ENCODE measurements at regions not wholly inside any gene's neighbourhood (a gene's known extent, or its start where the extent isn't known, plus 50 kb on each side); places are given as distances from the start of the nearest gene placed in this dataset.

DNA sequence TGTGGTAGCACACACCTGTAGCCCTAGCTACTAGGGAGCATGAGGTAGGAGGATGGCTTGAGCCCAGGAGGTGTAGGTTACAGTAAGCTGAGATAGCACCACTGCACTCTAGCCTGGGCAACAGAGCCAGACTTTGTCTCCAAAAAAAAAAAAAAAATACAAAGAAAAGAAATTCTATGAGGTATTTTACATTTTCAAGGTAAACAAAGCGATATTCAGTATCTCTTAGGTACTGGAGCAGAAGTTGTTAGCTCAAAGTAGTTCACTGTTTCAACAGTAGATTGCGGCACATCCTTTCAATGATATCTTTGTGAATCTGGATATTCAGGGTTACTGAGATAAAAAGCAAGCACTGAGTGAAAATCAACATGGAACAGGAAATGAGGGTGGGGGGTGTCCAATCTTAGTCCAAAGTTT lies 318.5 kb downstream of the ZNF621 start:
- H3K36me3 Mint-ChIP-seq (ENCODE audit: insufficient read depth, unreplicated experiment), result no peaks in the 10 kb centered on the region
- no TSS peak for BruUV-seq (replicated peaks)
- no peak overlapping the region for H3K27ac Mint-ChIP-seq (ENCODE audit: unreplicated experiment)
- no peaks in the 10 kb centered on the region for H3K4me1 Mint-ChIP-seq (ENCODE audit: low read depth, unreplicated experiment)
- intact Hi-C loops (cut with micrococcal nuclease; ENCODE audit: unreplicated experiment), result no loop called here
- TF ChIP-seq CTCF (IDR thresholded peaks at IDR 0.05; ENCODE audit: unreplicated experiment), result no peak
- H3K4me3 Mint-ChIP-seq (ENCODE audit: low read depth, unreplicated experiment), result no peak overlapping the region
- DNase-seq, result no peak
- CTCF ChIA-PET, result no interaction called here
- no peaks in the 10 kb centered on the region for H3K9me3 Mint-ChIP-seq (ENCODE audit: low read depth, unreplicated experiment)
- H3K27me3 Mint-ChIP-seq (ENCODE audit: unreplicated experiment), result no peaks in the 10 kb centered on the region

GRCh38 chr3:40843851-40844548 lies 319.2 kb downstream of the ZNF621 start:
- Mint-ChIP-seq H3K27ac (ENCODE audit: unreplicated experiment) (no peak overlapping the region), H3K4me3 (ENCODE audit: low read depth, unreplicated experiment) (no peak overlapping the region), H3K4me1 (ENCODE audit: low read depth, unreplicated experiment) (no peaks in the 10 kb centered on the region), H3K9me3 (ENCODE audit: low read depth, unreplicated experiment) (no peaks in the 10 kb centered on the region), H3K36me3 (ENCODE audit: insufficient read depth, unreplicated experiment) (no peaks in the 10 kb centered on the region), H3K27me3 (ENCODE audit: unreplicated experiment) (no peaks in the 10 kb centered on the region)
- DNase-seq, result peak; percentile 4
- intact Hi-C loops (cut with micrococcal nuclease; ENCODE audit: unreplicated experiment), result no loop called here
- CTCF ChIA-PET, result no interaction called here
- no TSS peak for BruUV-seq (replicated peaks)
- no peak for TF ChIP-seq CTCF (IDR thresholded peaks at IDR 0.05; ENCODE audit: unreplicated experiment)

DNA sequence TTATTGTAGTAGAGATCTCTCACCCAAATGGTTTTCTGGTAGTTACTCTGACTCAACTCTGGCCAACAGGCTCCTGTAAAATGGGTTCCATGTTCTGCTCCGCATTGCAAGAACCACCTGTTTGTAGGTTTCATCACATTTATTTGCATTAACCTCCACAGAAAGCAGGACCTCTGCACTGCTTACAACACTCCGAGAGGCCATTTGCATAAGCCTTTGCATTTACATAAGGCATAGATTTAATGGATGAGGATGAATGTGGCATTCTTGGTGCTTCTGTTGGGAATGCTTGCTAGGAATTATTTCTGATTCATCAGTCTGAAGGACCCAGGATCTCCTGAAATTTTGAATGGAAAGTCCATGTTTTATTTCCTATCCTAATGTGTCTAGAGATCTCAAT lies 320.1 kb downstream of the ZNF621 start:
- CTCF ChIA-PET, result no interaction called here
- Mint-ChIP-seq H3K9me3 (ENCODE audit: low read depth, unreplicated experiment) (no peaks in the 10 kb centered on the region), H3K36me3 (ENCODE audit: insufficient read depth, unreplicated experiment) (no peaks in the 10 kb centered on the region), H3K4me1 (ENCODE audit: low read depth, unreplicated experiment) (no peaks in the 10 kb centered on the region), H3K4me3 (ENCODE audit: low read depth, unreplicated experiment) (no peak overlapping the region), H3K27ac (ENCODE audit: unreplicated experiment) (no peak overlapping the region), H3K27me3 (ENCODE audit: unreplicated experiment) (no peaks in the 10 kb centered on the region)
- TF ChIP-seq CTCF (IDR thresholded peaks at IDR 0.05; ENCODE audit: unreplicated experiment), result no peak
- BruUV-seq (replicated peaks), result no TSS peak
- no peak for DNase-seq
- intact Hi-C loops (cut with micrococcal nuclease; ENCODE audit: unreplicated experiment), result no loop called here

DNA sequence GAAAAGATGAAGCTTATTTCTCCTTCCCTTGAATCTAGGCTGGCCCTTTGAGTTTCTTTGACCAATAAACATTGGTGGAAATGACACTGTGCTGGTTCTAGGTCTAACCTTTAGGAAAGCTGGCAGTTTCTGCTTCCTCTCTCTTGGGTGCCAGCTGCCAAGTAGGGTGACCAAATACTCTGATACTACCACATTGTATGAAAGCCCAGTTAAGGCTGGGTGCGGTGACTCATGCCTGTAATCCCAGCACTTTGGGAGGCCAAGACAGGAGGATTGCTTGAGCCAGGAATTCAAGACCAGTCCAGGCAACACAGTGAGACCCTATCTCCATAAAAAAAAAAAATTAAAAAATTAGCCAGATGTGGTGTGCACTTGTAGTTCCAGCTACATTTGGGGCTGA lies 320.7 kb downstream of the ZNF621 start:
- Mint-ChIP-seq H3K36me3 (ENCODE audit: insufficient read depth, unreplicated experiment) (no peaks in the 10 kb centered on the region), H3K27ac (ENCODE audit: unreplicated experiment) (no peak overlapping the region), H3K27me3 (ENCODE audit: unreplicated experiment) (no peaks in the 10 kb centered on the region), H3K4me3 (ENCODE audit: low read depth, unreplicated experiment) (no peak overlapping the region), H3K4me1 (ENCODE audit: low read depth, unreplicated experiment) (no peaks in the 10 kb centered on the region), H3K9me3 (ENCODE audit: low read depth, unreplicated experiment) (no peaks in the 10 kb centered on the region)
- DNase-seq, result no peak
- no TSS peak for BruUV-seq (replicated peaks)
- TF ChIP-seq CTCF (IDR thresholded peaks at IDR 0.05; ENCODE audit: unreplicated experiment), result no peak
- CTCF ChIA-PET, result interaction anchor here (0.6 kb wide), 1 partner anchor 10 kb away, joined by 3 read pairs; no protein-coding TSS in a partner anchor
- intact Hi-C loops (cut with micrococcal nuclease; ENCODE audit: unreplicated experiment), result no loop called here

Data from Calu3 (cell line).